K562 (cell line): ENCODE measurements at regions not wholly inside any gene's neighbourhood (a gene's known extent, or its start where the extent isn't known, plus 50 kb on each side); places are given as distances from the start of the nearest gene placed in this dataset.

Experiments
- MYBL2 ChIP-seq, 2 experiments: fragments of 450-650 bp in 1 of 2; sonication (generic) in 1 of 2; formaldehyde crosslinking in 1 of 2; IDR thresholded peaks; 2 replicates each; pipeline versions ENCODE4 v1.6.1 to v1.8.1; 2017 to 2022; ENCODE audit warnings: borderline replicate concordance in 1 of 2, inconsistent platforms in 1 of 2, low read depth in 1 of 2, mild to moderate bottlenecking in 1 of 2, missing genetic modification reagents in 1 of 2, moderate library complexity in 1 of 2
- TARDBP ChIP-seq: fragments of 450-650 bp; IDR thresholded peaks from 2 replicates; pipeline ENCODE4 v1.6.1; 2016
- ZBTB40 ChIP-seq, 2 experiments: fragments of 450-650 bp in 1 of 2; sonication (generic) in 1 of 2; formaldehyde crosslinking in 1 of 2; IDR thresholded peaks; 2 replicates each; pipeline versions ENCODE4 v1.7.1 to v1.9.0; 2016 to 2022; ENCODE audit warnings: inconsistent platforms in 1 of 2, mild to moderate bottlenecking in 1 of 2, missing genetic modification reagents in 1 of 2

- TF ChIP-seq ZBTB40 (IDR thresholded peaks at IDR 0.05) (no peak), ZBTB40 (CRISPR knock-in tag; IDR thresholded peaks at IDR 0.05) (no peak), MYBL2 (IDR thresholded peaks at IDR 0.05; ENCODE audit: low read depth) (no peak), MYBL2 (CRISPR knock-in tag; IDR thresholded peaks at IDR 0.05; ENCODE audit: borderline replicate concordance) (no peak), TARDBP (no peak)
Observed at GRCh38 chr20:55597526-55597925, 407.8 kb downstream of the CBLN4 start (continued).
